HepG2 (cell line): ENCODE measurements at regions not wholly inside any gene's neighbourhood (a gene's known extent, or its start where the extent isn't known, plus 50 kb on each side); places are given as distances from the start of the nearest gene placed in this dataset.

Experiments used
- ATAC-seq: fragments of 200-7000 bp; cut with Tn5 transposase; 3 replicates; pipeline ENCODE4 v1.9.1; 2020; ENCODE audit warnings: mild to moderate bottlenecking, moderate library complexity
- BruUV-seq: library from RNA; stranded (reverse); fragments of 400-500 nt; replicated peaks from 2 replicates; lab custom pipeline; 2021; lab: Mats Ljungman, UMichigan
- CTCF ChIA-PET: fragments of 300-600 bp; formaldehyde crosslinking; extraction: SDS; loops from one replicate; lab custom pipeline; 2021; ENCODE audit warnings: low total read pairs, inconsistent platforms, low intra/inter-chr PET ratio; lab: Yijun Ruan, JAX
- POLR2A ChIA-PET: fragments of 350-600 bp; sonication (Branson Sonifier 250); formaldehyde crosslinking; loops from one replicate; lab custom pipeline; 2020; ENCODE audit warnings: antibody characterized with exemption, inconsistent platforms; lab: Yijun Ruan, JAX
- DNase-seq: peaks from one replicate; pipeline ENCODE4 v3.0.0-alpha.2; 2015; ENCODE audit warnings: low spot score
- FAIRE-seq: peaks from 3 replicates; lab custom pipeline; 2011; peaks lifted over from hg19 to GRCh38; lab: Jason Lieb, UNC
- H2AFZ ChIP-seq: one replicate; pipeline ENCODE4 v1.6.1; 2011; ENCODE audit warnings: low read length, inconsistent platforms
- H3K27ac ChIP-seq: fragments of 300-600 bp; 3 replicates; pipeline ENCODE4 v1.8.0; 2011; ENCODE audit warnings: mixed run types, mild to moderate bottlenecking, mixed read lengths, low read length, inconsistent platforms; ENCODE audit not compliant: insufficient read depth; ENCODE audit errors: extremely low read length
- H3K27me3 ChIP-seq, 2 experiments: fragments of 200-600 bp in 1 of 2; 2 replicates in 1 of 2; 3 replicates in 1 of 2; pipeline versions ENCODE4 v1.6.0 to v1.8.0; 2011; ENCODE audit warnings: low read length in 2 of 2, mild to moderate bottlenecking in 2 of 2, moderate library complexity in 2 of 2, inconsistent platforms in 1 of 2; ENCODE audit not compliant: insufficient read depth in 2 of 2, control insufficient read depth in 1 of 2
- H3K36me3 ChIP-seq, 2 experiments: fragments of 200-600 bp in 1 of 2; replicated peaks in 1 of 2; 2 replicates in 1 of 2; 3 replicates in 1 of 2; pipeline versions ENCODE4 v1.5.1 to v1.8.0; 2011; ENCODE audit warnings: low read length in 2 of 2, inconsistent platforms in 1 of 2; ENCODE audit not compliant: insufficient read depth in 2 of 2, control insufficient read depth in 1 of 2
- H3K4me1 ChIP-seq: 2 replicates; pipeline ENCODE4 v1.5.1; 2012; ENCODE audit warnings: low read length, inconsistent platforms; ENCODE audit not compliant: insufficient read depth
- H3K4me2 ChIP-seq: 2 replicates; pipeline ENCODE4 v1.6.0; 2011; ENCODE audit warnings: low read depth, low read length, inconsistent platforms
- H3K4me3 ChIP-seq, 3 experiments: fragments of 200-600 bp in 1 of 3; sonication (generic), shearing (Covaris generic) in 1 of 3; replicated peaks in 1 of 3; 2 replicates each; pipeline ENCODE4 v1.5.1; 2011 to 2016; ENCODE audit warnings: low read length in 3 of 3, inconsistent platforms in 2 of 3, low read depth in 2 of 3, mild to moderate bottlenecking in 2 of 3, control low read depth in 1 of 3, mixed read lengths in 1 of 3; ENCODE audit not compliant: insufficient read depth in 1 of 3
- H3K79me2 ChIP-seq: one replicate; pipeline ENCODE4 v1.6.1; 2011; ENCODE audit warnings: low read length, inconsistent platforms; ENCODE audit not compliant: insufficient read depth
- H3K9ac ChIP-seq: 2 replicates; pipeline ENCODE4 v1.6.0; 2011; ENCODE audit warnings: mild to moderate bottlenecking, low read depth, low read length, inconsistent platforms; ENCODE audit not compliant: insufficient read depth
- H3K9me3 ChIP-seq: 2 replicates; pipeline ENCODE4 v1.5.1; 2012; ENCODE audit warnings: mild to moderate bottlenecking, low read length
- H4K20me1 ChIP-seq: 2 replicates; pipeline ENCODE4 v1.6.0; 2011; ENCODE audit warnings: inconsistent platforms, mild to moderate bottlenecking, low read length, moderate library complexity; ENCODE audit not compliant: insufficient read depth
- GPN1 ChIP-seq: sonication (generic); formaldehyde crosslinking; IDR thresholded peaks from 2 replicates; pipeline ENCODE4 v1.5.1; 2020; ENCODE audit warnings: missing genetic modification reagents, borderline replicate concordance
- PRPF4 ChIP-seq: fragments of 200-400 bp; formaldehyde crosslinking; IDR thresholded peaks from 2 replicates; pipeline ENCODE4 v1.6.1; 2016; ENCODE audit warnings: low read length, low read depth; ENCODE audit not compliant: poor library complexity, severe bottlenecking
- REPIN1 ChIP-seq: sonication (generic); formaldehyde crosslinking; IDR thresholded peaks from 2 replicates; pipeline ENCODE4 v1.8.0; 2022; ENCODE audit warnings: missing genetic modification reagents, low read depth, mild to moderate bottlenecking, borderline replicate concordance
- ZFYVE20 ChIP-seq: sonication (generic); formaldehyde crosslinking; IDR thresholded peaks from 2 replicates; pipeline ENCODE4 v1.8.0; 2023; ENCODE audit warnings: low read depth, mild to moderate bottlenecking, moderate library complexity, missing genetic modification reagents, borderline replicate concordance
- WGBS: methylation state at CpG from one replicate; pipeline ENCODE4 v1.1.6; 2017; ENCODE audit warnings: low lambda C conversion rate; 5-methylcytosine and 5-hydroxymethylcytosine counted together
- in situ Hi-C: cut with HindIII; loops from 2 replicates; pipeline ENCODE4 v1.10.0; 2017; ENCODE audit warnings: low pct_unique_long_range_greater_than_20kb; ENCODE audit not compliant: extremely low pct_ligation_motif_present
- intact Hi-C: fragments of 100-400 bp; cut with micrococcal nuclease; formaldehyde crosslinking; loops from one replicate; pipeline ENCODE4 v1.10.0; 2022; ENCODE audit not compliant: unreplicated experiment
- TF ChIP-seq, protein P1 (sequence below): sonication (generic); formaldehyde crosslinking; IDR thresholded peaks from 2 replicates; pipeline ENCODE4; 2020; ENCODE audit warnings: missing genetic modification reagents, mild to moderate bottlenecking, borderline replicate concordance
- TF ChIP-seq, protein P2 (sequence below): IDR thresholded peaks from 2 replicates; pipeline ENCODE4 v1.6.1; 2018; ENCODE audit warnings: missing genetic modification reagents
- TF ChIP-seq, protein P3 (sequence below): sonication (generic); formaldehyde crosslinking; IDR thresholded peaks from 2 replicates; pipeline ENCODE4 v1.4.0; 2020; ENCODE audit warnings: missing genetic modification reagents

DNA sequence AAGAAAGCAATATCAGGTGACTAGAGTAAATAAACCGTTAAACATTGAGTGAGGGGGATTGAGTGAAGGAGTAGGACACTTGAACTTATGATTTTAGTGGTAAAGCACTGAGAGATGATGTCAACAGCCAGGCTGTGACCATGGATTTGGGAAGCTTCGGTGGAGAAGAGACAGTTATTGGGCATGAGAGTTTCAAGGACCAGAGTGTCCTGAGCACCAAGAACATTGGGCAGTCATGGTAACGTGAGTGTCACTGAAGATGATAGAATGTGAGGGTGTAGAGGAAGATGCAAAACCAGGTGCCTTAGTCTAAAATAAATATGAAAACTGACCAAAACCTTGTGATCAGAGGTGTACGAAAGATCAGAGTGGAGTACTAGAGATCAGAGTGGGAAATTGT lies 248.1 kb downstream of the ASXL3 start:
- H3K4me3 ChIP-seq: no peak overlapping the region
- intact Hi-C loops: no loop called here
- DNase-seq (no peak), FAIRE-seq (no peak), ATAC-seq (no peak)
- H3K9ac ChIP-seq: no peak overlapping the region
- ChIA-PET POLR2A (no interaction called here), CTCF (no interaction called here)
- no peak overlapping the region for H3K4me2 ChIP-seq
- H3K4me1 ChIP-seq: no peaks in the 10 kb centered on the region
- no TSS peak for BruUV-seq
- H2AFZ ChIP-seq: no peak overlapping the region
- no peaks in the 10 kb centered on the region for H3K9me3 ChIP-seq
- in situ Hi-C loops: loop anchor here (25.0 kb wide), 1 partner anchor 486 kb away; no protein-coding TSS in a partner anchor
- no peaks in the 10 kb centered on the region for H3K27me3 ChIP-seq
- H3K27ac ChIP-seq: no peak overlapping the region
- WGBS: 14% methylated on average over 4 of the region's 4 CpGs
- H4K20me1 ChIP-seq: no peaks in the 10 kb centered on the region
- no peaks in the 10 kb centered on the region for H3K36me3 ChIP-seq
- TF ChIP-seq, protein P1, sequence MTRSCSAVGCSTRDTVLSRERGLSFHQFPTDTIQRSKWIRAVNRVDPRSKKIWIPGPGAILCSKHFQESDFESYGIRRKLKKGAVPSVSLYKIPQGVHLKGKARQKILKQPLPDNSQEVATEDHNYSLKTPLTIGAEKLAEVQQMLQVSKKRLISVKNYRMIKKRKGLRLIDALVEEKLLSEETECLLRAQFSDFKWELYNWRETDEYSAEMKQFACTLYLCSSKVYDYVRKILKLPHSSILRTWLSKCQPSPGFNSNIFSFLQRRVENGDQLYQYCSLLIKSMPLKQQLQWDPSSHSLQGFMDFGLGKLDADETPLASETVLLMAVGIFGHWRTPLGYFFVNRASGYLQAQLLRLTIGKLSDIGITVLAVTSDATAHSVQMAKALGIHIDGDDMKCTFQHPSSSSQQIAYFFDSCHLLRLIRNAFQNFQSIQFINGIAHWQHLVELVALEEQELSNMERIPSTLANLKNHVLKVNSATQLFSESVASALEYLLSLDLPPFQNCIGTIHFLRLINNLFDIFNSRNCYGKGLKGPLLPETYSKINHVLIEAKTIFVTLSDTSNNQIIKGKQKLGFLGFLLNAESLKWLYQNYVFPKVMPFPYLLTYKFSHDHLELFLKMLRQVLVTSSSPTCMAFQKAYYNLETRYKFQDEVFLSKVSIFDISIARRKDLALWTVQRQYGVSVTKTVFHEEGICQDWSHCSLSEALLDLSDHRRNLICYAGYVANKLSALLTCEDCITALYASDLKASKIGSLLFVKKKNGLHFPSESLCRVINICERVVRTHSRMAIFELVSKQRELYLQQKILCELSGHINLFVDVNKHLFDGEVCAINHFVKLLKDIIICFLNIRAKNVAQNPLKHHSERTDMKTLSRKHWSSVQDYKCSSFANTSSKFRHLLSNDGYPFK (CRISPR knock-in tag): no peak
- TF ChIP-seq PRPF4 (no peak), ZFYVE20 (CRISPR knock-in tag) (no peak), REPIN1 (CRISPR knock-in tag) (no peak), GPN1 (CRISPR knock-in tag) (no peak)
- TF ChIP-seq, protein P2, sequence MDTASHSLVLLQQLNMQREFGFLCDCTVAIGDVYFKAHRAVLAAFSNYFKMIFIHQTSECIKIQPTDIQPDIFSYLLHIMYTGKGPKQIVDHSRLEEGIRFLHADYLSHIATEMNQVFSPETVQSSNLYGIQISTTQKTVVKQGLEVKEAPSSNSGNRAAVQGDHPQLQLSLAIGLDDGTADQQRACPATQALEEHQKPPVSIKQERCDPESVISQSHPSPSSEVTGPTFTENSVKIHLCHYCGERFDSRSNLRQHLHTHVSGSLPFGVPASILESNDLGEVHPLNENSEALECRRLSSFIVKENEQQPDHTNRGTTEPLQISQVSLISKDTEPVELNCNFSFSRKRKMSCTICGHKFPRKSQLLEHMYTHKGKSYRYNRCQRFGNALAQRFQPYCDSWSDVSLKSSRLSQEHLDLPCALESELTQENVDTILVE: no peak
- TF ChIP-seq, protein P3, sequence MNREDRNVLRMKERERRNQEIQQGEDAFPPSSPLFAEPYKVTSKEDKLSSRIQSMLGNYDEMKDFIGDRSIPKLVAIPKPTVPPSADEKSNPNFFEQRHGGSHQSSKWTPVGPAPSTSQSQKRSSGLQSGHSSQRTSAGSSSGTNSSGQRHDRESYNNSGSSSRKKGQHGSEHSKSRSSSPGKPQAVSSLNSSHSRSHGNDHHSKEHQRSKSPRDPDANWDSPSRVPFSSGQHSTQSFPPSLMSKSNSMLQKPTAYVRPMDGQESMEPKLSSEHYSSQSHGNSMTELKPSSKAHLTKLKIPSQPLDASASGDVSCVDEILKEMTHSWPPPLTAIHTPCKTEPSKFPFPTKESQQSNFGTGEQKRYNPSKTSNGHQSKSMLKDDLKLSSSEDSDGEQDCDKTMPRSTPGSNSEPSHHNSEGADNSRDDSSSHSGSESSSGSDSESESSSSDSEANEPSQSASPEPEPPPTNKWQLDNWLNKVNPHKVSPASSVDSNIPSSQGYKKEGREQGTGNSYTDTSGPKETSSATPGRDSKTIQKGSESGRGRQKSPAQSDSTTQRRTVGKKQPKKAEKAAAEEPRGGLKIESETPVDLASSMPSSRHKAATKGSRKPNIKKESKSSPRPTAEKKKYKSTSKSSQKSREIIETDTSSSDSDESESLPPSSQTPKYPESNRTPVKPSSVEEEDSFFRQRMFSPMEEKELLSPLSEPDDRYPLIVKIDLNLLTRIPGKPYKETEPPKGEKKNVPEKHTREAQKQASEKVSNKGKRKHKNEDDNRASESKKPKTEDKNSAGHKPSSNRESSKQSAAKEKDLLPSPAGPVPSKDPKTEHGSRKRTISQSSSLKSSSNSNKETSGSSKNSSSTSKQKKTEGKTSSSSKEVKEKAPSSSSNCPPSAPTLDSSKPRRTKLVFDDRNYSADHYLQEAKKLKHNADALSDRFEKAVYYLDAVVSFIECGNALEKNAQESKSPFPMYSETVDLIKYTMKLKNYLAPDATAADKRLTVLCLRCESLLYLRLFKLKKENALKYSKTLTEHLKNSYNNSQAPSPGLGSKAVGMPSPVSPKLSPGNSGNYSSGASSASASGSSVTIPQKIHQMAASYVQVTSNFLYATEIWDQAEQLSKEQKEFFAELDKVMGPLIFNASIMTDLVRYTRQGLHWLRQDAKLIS (CRISPR knock-in tag): no peak
- H3K79me2 ChIP-seq: no peaks in the 10 kb centered on the region
